HepG2 (cell line): ENCODE measurements at regions not wholly inside any gene's neighbourhood (a gene's known extent, or its start where the extent isn't known, plus 50 kb on each side); places are given as distances from the start of the nearest gene placed in this dataset.

ENCODE experiments used
- ATAC-seq: fragments of 200-7000 bp; cut with Tn5 transposase; 3 replicates; pipeline ENCODE4 v1.9.1; 2020; ENCODE audit warnings: mild to moderate bottlenecking, moderate library complexity
- BruUV-seq: library from RNA; stranded (reverse); fragments of 400-500 nt; replicated peaks from 2 replicates; lab custom pipeline; 2021; lab: Mats Ljungman, UMichigan
- CTCF ChIA-PET: fragments of 300-600 bp; formaldehyde crosslinking; extraction: SDS; loops from one replicate; lab custom pipeline; 2021; ENCODE audit warnings: low total read pairs, inconsistent platforms, low intra/inter-chr PET ratio; lab: Yijun Ruan, JAX
- POLR2A ChIA-PET: fragments of 350-600 bp; sonication (Branson Sonifier 250); formaldehyde crosslinking; loops from one replicate; lab custom pipeline; 2020; ENCODE audit warnings: antibody characterized with exemption, inconsistent platforms; lab: Yijun Ruan, JAX
- DNase-seq: peaks from one replicate; pipeline ENCODE4 v3.0.0-alpha.2; 2015; ENCODE audit warnings: low spot score
- FAIRE-seq: peaks from 3 replicates; lab custom pipeline; 2011; peaks lifted over from hg19 to GRCh38; lab: Jason Lieb, UNC
- H2AFZ ChIP-seq: one replicate; pipeline ENCODE4 v1.6.1; 2011; ENCODE audit warnings: low read length, inconsistent platforms
- H3K27ac ChIP-seq: fragments of 300-600 bp; 3 replicates; pipeline ENCODE4 v1.8.0; 2011; ENCODE audit warnings: mixed run types, mild to moderate bottlenecking, mixed read lengths, low read length, inconsistent platforms; ENCODE audit not compliant: insufficient read depth; ENCODE audit errors: extremely low read length
- H3K27me3 ChIP-seq, 2 experiments: fragments of 200-600 bp in 1 of 2; 2 replicates in 1 of 2; 3 replicates in 1 of 2; pipeline versions ENCODE4 v1.6.0 to v1.8.0; 2011; ENCODE audit warnings: low read length in 2 of 2, mild to moderate bottlenecking in 2 of 2, moderate library complexity in 2 of 2, inconsistent platforms in 1 of 2; ENCODE audit not compliant: insufficient read depth in 2 of 2, control insufficient read depth in 1 of 2
- H3K36me3 ChIP-seq, 2 experiments: fragments of 200-600 bp in 1 of 2; replicated peaks in 1 of 2; 2 replicates in 1 of 2; 3 replicates in 1 of 2; pipeline versions ENCODE4 v1.5.1 to v1.8.0; 2011; ENCODE audit warnings: low read length in 2 of 2, inconsistent platforms in 1 of 2; ENCODE audit not compliant: insufficient read depth in 2 of 2, control insufficient read depth in 1 of 2
- H3K4me1 ChIP-seq: 2 replicates; pipeline ENCODE4 v1.5.1; 2012; ENCODE audit warnings: low read length, inconsistent platforms; ENCODE audit not compliant: insufficient read depth
- H3K4me2 ChIP-seq: 2 replicates; pipeline ENCODE4 v1.6.0; 2011; ENCODE audit warnings: low read depth, low read length, inconsistent platforms
- H3K4me3 ChIP-seq, 3 experiments: fragments of 200-600 bp in 1 of 3; sonication (generic), shearing (Covaris generic) in 1 of 3; replicated peaks in 1 of 3; 2 replicates each; pipeline ENCODE4 v1.5.1; 2011 to 2016; ENCODE audit warnings: low read length in 3 of 3, inconsistent platforms in 2 of 3, low read depth in 2 of 3, mild to moderate bottlenecking in 2 of 3, control low read depth in 1 of 3, mixed read lengths in 1 of 3; ENCODE audit not compliant: insufficient read depth in 1 of 3
- H3K79me2 ChIP-seq: one replicate; pipeline ENCODE4 v1.6.1; 2011; ENCODE audit warnings: low read length, inconsistent platforms; ENCODE audit not compliant: insufficient read depth
- H3K9ac ChIP-seq: 2 replicates; pipeline ENCODE4 v1.6.0; 2011; ENCODE audit warnings: mild to moderate bottlenecking, low read depth, low read length, inconsistent platforms; ENCODE audit not compliant: insufficient read depth
- H3K9me3 ChIP-seq: 2 replicates; pipeline ENCODE4 v1.5.1; 2012; ENCODE audit warnings: mild to moderate bottlenecking, low read length
- H4K20me1 ChIP-seq: 2 replicates; pipeline ENCODE4 v1.6.0; 2011; ENCODE audit warnings: inconsistent platforms, mild to moderate bottlenecking, low read length, moderate library complexity; ENCODE audit not compliant: insufficient read depth
- BRD4 ChIP-seq: sonication (generic); formaldehyde crosslinking; IDR thresholded peaks from 2 replicates; pipeline ENCODE4 v1.4.0; 2020; ENCODE audit warnings: missing genetic modification reagents
- FOSL2 ChIP-seq: sonication (generic); formaldehyde crosslinking; IDR thresholded peaks from 2 replicates; pipeline ENCODE4 v1.4.0; 2020; ENCODE audit warnings: missing genetic modification reagents
- KDM3A ChIP-seq: IDR thresholded peaks from 2 replicates; pipeline ENCODE4 v1.6.1; 2018; ENCODE audit warnings: low read depth, missing compliant biosample characterization
- NCOR1 ChIP-seq: fragments of 200-600 bp; sonication (generic); IDR thresholded peaks from 2 replicates; pipeline ENCODE4 v1.7.0; 2017; ENCODE audit warnings: antibody characterized with exemption, low read length, borderline replicate concordance
- XBP1 ChIP-seq: sonication (generic); formaldehyde crosslinking; IDR thresholded peaks from 2 replicates; pipeline ENCODE4 v1.5.0; 2020; ENCODE audit warnings: missing genetic modification reagents
- ZBTB38 ChIP-seq: sonication (generic); formaldehyde crosslinking; IDR thresholded peaks from 2 replicates; pipeline ENCODE4 v1.5.1; 2020; ENCODE audit warnings: mild to moderate bottlenecking, missing genetic modification reagents
- ZNF282 ChIP-seq: fragments of 450-650 bp; IDR thresholded peaks from 2 replicates; pipeline ENCODE4 v1.6.1; 2018; ENCODE audit not compliant: partially characterized antibody
- ZNF549 ChIP-seq: sonication (generic); formaldehyde crosslinking; IDR thresholded peaks from 2 replicates; pipeline ENCODE4 v1.5.0; 2020; ENCODE audit warnings: missing genetic modification reagents
- ZNF564 ChIP-seq: sonication (generic); formaldehyde crosslinking; IDR thresholded peaks from 2 replicates; pipeline ENCODE4 v1.8.1; 2023; ENCODE audit warnings: mild to moderate bottlenecking, missing genetic modification reagents
- WGBS: methylation state at CpG from one replicate; pipeline ENCODE4 v1.1.6; 2017; ENCODE audit warnings: low lambda C conversion rate; 5-methylcytosine and 5-hydroxymethylcytosine counted together
- in situ Hi-C: cut with HindIII; loops from 2 replicates; pipeline ENCODE4 v1.10.0; 2017; ENCODE audit warnings: low pct_unique_long_range_greater_than_20kb; ENCODE audit not compliant: extremely low pct_ligation_motif_present
- intact Hi-C: fragments of 100-400 bp; cut with micrococcal nuclease; formaldehyde crosslinking; loops from one replicate; pipeline ENCODE4 v1.10.0; 2022; ENCODE audit not compliant: unreplicated experiment
- TF ChIP-seq, protein P1 (sequence below): sonication (generic); formaldehyde crosslinking; IDR thresholded peaks from 2 replicates; pipeline ENCODE4 v1.8.1; 2022; ENCODE audit warnings: low read depth, mild to moderate bottlenecking, missing genetic modification reagents
- TF ChIP-seq, protein P2 (sequence below): sonication (generic); formaldehyde crosslinking; IDR thresholded peaks from 2 replicates; pipeline ENCODE4 v1.5.1; 2020; ENCODE audit warnings: mild to moderate bottlenecking, missing genetic modification reagents, borderline replicate concordance

DNA sequence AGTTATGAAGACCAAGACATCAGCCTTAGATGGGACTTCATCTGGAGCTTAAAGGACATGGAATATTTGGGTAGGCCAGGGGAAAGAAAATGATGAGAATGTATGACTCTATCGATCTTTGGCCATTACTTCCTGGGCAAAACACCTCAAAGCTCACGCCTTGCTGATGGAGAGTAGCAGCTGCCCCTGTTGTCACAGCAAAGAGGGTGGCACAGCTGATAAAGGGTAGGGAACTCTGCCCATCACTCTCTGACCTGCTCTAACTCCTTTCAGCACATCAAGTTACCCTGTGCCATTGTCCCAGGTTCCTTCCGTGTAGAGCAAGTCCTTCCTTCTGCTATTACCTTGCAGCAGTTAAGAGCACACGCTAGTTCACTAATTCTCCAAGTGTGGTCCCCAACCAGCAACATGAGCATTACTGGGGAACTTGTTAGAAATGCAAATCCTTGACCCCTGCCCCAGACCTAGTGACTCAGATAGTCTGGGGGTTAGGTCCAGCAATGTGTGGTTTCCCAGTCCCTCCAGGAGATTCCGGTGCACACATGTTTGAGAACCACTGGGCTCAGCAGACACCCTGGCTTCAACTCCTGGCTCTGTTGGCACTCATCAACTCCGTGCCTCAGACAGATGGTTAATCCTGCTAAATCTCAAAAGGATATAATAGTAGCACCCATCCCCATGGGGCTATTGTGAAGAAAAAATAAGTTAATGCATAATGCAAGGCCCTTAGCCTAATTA is 93.7 kb upstream of the EEA1 start:
- CTCF ChIA-PET, result no interaction called here
- Histone ChIP-seq H4K20me1 (no peaks in the 10 kb centered on the region), H3K27ac (no peak overlapping the region), H3K36me3 (no peaks in the 10 kb centered on the region; a peak in 1 of 5 replicates), H2AFZ (no peak overlapping the region), H3K4me2 (no peak overlapping the region), H3K27me3 (no peaks in the 10 kb centered on the region), H3K4me1 (peaks cover 80% of the 10 kb centered on the region), H3K79me2 (no peaks in the 10 kb centered on the region), H3K4me3 (no peak overlapping the region), H3K9ac (no peak overlapping the region), H3K9me3 (no peaks in the 10 kb centered on the region)
- DNase-seq (no peak), FAIRE-seq (no peak), ATAC-seq (no peak)
- WGBS, result 94% methylated on average over 5 of the region's 6 CpGs
- intact Hi-C loops (no loop called here), in situ Hi-C loops (no loop called here)
- BruUV-seq, result no TSS peak
- POLR2A ChIA-PET, result interaction anchor here (0.8 kb wide), 1 partner anchor 100 kb away, joined by 3 read pairs; no protein-coding TSS in a partner anchor
- TF ChIP-seq ZNF564 (CRISPR knock-in tag), result no peak
- TF ChIP-seq ZNF282, result no peak
- peak; percentile 59 for TF ChIP-seq FOSL2
- no peak for TF ChIP-seq ZNF549 (CRISPR knock-in tag)
- TF ChIP-seq, protein P1, sequence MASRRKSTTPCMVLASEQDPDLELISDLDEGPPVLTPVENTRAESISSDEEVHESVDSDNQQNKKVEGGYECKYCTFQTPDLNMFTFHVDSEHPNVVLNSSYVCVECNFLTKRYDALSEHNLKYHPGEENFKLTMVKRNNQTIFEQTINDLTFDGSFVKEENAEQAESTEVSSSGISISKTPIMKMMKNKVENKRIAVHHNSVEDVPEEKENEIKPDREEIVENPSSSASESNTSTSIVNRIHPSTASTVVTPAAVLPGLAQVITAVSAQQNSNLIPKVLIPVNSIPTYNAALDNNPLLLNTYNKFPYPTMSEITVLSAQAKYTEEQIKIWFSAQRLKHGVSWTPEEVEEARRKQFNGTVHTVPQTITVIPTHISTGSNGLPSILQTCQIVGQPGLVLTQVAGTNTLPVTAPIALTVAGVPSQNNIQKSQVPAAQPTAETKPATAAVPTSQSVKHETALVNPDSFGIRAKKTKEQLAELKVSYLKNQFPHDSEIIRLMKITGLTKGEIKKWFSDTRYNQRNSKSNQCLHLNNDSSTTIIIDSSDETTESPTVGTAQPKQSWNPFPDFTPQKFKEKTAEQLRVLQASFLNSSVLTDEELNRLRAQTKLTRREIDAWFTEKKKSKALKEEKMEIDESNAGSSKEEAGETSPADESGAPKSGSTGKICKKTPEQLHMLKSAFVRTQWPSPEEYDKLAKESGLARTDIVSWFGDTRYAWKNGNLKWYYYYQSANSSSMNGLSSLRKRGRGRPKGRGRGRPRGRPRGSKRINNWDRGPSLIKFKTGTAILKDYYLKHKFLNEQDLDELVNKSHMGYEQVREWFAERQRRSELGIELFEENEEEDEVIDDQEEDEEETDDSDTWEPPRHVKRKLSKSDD, result no peak
- no peak for TF ChIP-seq XBP1
- 0 out of 2 replicates have a peak, but pooled peaks have one; percentile 43 for TF ChIP-seq ZBTB38 (CRISPR knock-in tag)
- TF ChIP-seq, protein P2, sequence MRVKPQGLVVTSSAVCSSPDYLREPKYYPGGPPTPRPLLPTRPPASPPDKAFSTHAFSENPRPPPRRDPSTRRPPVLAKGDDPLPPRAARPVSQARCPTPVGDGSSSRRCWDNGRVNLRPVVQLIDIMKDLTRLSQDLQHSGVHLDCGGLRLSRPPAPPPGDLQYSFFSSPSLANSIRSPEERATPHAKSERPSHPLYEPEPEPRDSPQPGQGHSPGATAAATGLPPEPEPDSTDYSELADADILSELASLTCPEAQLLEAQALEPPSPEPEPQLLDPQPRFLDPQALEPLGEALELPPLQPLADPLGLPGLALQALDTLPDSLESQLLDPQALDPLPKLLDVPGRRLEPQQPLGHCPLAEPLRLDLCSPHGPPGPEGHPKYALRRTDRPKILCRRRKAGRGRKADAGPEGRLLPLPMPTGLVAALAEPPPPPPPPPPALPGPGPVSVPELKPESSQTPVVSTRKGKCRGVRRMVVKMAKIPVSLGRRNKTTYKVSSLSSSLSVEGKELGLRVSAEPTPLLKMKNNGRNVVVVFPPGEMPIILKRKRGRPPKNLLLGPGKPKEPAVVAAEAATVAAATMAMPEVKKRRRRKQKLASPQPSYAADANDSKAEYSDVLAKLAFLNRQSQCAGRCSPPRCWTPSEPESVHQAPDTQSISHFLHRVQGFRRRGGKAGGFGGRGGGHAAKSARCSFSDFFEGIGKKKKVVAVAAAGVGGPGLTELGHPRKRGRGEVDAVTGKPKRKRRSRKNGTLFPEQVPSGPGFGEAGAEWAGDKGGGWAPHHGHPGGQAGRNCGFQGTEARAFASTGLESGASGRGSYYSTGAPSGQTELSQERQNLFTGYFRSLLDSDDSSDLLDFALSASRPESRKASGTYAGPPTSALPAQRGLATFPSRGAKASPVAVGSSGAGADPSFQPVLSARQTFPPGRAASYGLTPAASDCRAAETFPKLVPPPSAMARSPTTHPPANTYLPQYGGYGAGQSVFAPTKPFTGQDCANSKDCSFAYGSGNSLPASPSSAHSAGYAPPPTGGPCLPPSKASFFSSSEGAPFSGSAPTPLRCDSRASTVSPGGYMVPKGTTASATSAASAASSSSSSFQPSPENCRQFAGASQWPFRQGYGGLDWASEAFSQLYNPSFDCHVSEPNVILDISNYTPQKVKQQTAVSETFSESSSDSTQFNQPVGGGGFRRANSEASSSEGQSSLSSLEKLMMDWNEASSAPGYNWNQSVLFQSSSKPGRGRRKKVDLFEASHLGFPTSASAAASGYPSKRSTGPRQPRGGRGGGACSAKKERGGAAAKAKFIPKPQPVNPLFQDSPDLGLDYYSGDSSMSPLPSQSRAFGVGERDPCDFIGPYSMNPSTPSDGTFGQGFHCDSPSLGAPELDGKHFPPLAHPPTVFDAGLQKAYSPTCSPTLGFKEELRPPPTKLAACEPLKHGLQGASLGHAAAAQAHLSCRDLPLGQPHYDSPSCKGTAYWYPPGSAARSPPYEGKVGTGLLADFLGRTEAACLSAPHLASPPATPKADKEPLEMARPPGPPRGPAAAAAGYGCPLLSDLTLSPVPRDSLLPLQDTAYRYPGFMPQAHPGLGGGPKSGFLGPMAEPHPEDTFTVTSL (CRISPR knock-in tag), result no peak
- TF ChIP-seq NCOR1, result no peak
- TF ChIP-seq BRD4 (CRISPR knock-in tag), result no peak
- no peak for TF ChIP-seq KDM3A
